ENCODE measurements at regions not wholly inside any gene's neighbourhood (a gene's known extent, or its start where the extent isn't known, plus 50 kb on each side); places are given as distances from the start of the nearest gene placed in this dataset.

- WGBS, 2 donors, result 76 to 81% methylated on average over 10 of the region's 10 CpGs
- no peak for TF ChIP-seq CTCF (IDR thresholded peaks at IDR 0.05)
- peaks cover 0 to 3% (median 0%) of the 10 kb centered on the region in 7 donors for H3K27me3 ChIP-seq
- H3K9me3 ChIP-seq, result no peaks in the 10 kb centered on the region
- intact Hi-C loops (cut with DNase I), result no loop called here
- ATAC-seq (no peak), DNase-seq (no peak)
- H3K4me3 ChIP-seq, result no peak overlapping the region
- H3K4me1 ChIP-seq, result no peaks in the 10 kb centered on the region
- no peak overlapping the region for H3K27ac ChIP-seq
- H3K36me3 ChIP-seq, result no peaks in the 10 kb centered on the region
These were observed 520.1 kb upstream of the FRG1 start for GRCh38 chr4:189420572-189420971.

- WGBS, 2 donors, result 65 to 69% methylated on average over 3 of the region's 3 CpGs
- Histone ChIP-seq H3K9me3 (peaks cover 0 to 28% (median 0%) of the 10 kb centered on the region in 11 donors), H3K4me1 (no peaks in the 10 kb centered on the region), H3K4me3 (no peak overlapping the region), H3K27me3 (peaks cover 0 to 5% (median 0%) of the 10 kb centered on the region in 7 donors), H3K27ac (no peak overlapping the region), H3K36me3 (no peaks in the 10 kb centered on the region)
- ATAC-seq (no peak), DNase-seq (no peak)
- peak in 4 of 9 donors; percentile 20 to 38 (median 26) for TF ChIP-seq CTCF (IDR thresholded peaks at IDR 0.05)
- intact Hi-C loops (cut with DNase I), result loop anchor here in 5 of 10 donors (10.0 kb wide), 2 partner anchors 349 to 359 kb away; no protein-coding TSS in a partner anchor
These were observed 504.5 kb upstream of the FRG1 start for GRCh38 chr4:189436207-189436606.

GRCh38 chr4:189440716-189441115 is 500.0 kb upstream of the FRG1 start:
- Histone ChIP-seq H3K27ac (no peak overlapping the region), H3K4me3 (no peak overlapping the region), H3K4me1 (no peaks in the 10 kb centered on the region), H3K27me3 (peaks cover 0 to 5% (median 0%) of the 10 kb centered on the region in 7 donors), H3K36me3 (no peaks in the 10 kb centered on the region), H3K9me3 (peaks cover 0 to 6% (median 0%) of the 10 kb centered on the region in 11 donors)
- intact Hi-C loops (cut with DNase I), result no loop called here
- no peak for TF ChIP-seq CTCF (IDR thresholded peaks at IDR 0.05)
- ATAC-seq (no peak), DNase-seq (no peak)
- WGBS, 2 donors, result 46 to 61% methylated on average over 4 of the region's 4 CpGs

GRCh38 chr4:189443341-189443740 is 497.3 kb upstream of the FRG1 start:
- 76 to 80% methylated on average over 6 of the region's 6 CpGs for WGBS, 2 donors
- ATAC-seq (no peak), DNase-seq (no peak)
- Histone ChIP-seq H3K27me3 (peaks cover 0 to 5% (median 0%) of the 10 kb centered on the region in 7 donors), H3K4me3 (no peak overlapping the region), H3K36me3 (no peaks in the 10 kb centered on the region), H3K9me3 (peaks cover 0 to 7% (median 0%) of the 10 kb centered on the region in 11 donors), H3K27ac (no peak overlapping the region), H3K4me1 (no peaks in the 10 kb centered on the region)
- intact Hi-C loops (cut with DNase I), result no loop called here
- no peak for TF ChIP-seq CTCF (IDR thresholded peaks at IDR 0.05)
